ENCODE measurements at regions not wholly inside any gene's neighbourhood (a gene's known extent, or its start where the extent isn't known, plus 50 kb on each side); places are given as distances from the start of the nearest gene placed in this dataset.

GRCh38 chr6:1553562-1554083, 56.1 kb upstream of the FOXC1 start:
- no peak for DNase-seq

- DNase-seq, result no peak
Measured at GRCh38 chr6:1554141-1554475, 55.6 kb upstream of the FOXC1 start.

GRCh38 chr6:1554476-1555310, 55.0 kb upstream of the FOXC1 start:
- peak; percentile 60 for DNase-seq

GRCh38 chr6:1558388-1558787, 51.3 kb upstream of the FOXC1 start:
- DNase-seq, result no peak

Data from activated CD4-positive, alpha-beta T cell treated with anti-CD3 and anti-CD28 coated beads, Interleukin-2, amount 50 U/mL, for 1 hour (primary cell).